ENCODE measurements at regions not wholly inside any gene's neighbourhood (a gene's known extent, or its start where the extent isn't known, plus 50 kb on each side); places are given as distances from the start of the nearest gene placed in this dataset.
"Not testable (repeated sequence)": the region's sequence is repeated elsewhere in the genome, so short reads cannot be mapped to it uniquely, and the experiment has no call there.

- DNase-seq (ENCODE audit: low spot score): no peak
Observed at GRCh38 chr17:22265807-22266206, 573.5 kb downstream of the KCNJ18 start.

DNA sequence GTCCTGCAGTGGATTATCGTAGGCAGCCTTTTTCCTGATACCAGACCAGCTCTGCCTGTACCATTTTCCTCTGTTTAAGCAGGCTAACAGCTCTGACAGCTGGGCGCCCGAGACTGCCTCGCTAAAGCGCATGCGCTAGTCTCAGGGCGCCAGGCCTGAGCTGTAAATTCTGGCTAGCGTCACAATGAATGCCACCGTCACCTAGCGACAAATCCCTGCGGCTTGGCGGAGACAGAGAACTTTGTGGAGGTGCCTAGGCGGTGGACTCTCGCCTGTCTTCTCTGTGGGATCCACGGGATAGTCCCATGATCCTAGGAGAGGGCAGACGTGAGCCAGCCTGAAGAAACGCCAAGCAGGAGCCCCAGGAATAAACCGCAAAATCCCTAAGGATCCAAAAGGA lies 573.9 kb downstream of the KCNJ18 start:
- DNase-seq (ENCODE audit: low spot score): no peak

GRCh38 chr17:22267019-22267418 lies 574.7 kb downstream of the KCNJ18 start:
- DNase-seq (ENCODE audit: low spot score): no peak

- DNase-seq (ENCODE audit: low spot score): no peak
Observed at GRCh38 chr17:22268214-22268911, 576.0 kb downstream of the KCNJ18 start.

- DNase-seq (ENCODE audit: low spot score): no peak
Observed at GRCh38 chr17:22268912-22269220, 576.5 kb downstream of the KCNJ18 start.

DNA sequence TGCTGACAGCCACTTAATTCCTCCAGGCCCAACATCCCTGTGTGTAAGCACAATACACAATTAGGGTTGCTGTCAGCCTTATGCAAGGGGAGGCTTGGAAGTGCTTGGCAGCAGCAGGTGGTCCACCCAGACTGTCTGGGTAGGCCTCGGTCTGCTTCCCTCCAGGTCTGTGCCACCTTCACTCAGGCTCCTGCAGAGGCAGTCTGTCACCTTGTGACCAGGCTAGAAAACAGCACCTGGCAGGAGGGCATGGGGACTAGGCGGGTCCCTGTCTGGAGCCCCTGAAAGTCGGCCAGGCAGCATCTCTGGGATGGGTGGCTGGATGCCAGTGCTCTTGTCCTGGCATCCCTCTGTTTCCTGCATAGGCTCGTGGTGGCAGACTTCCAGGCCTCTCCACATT lies 578.1 kb downstream of the KCNJ18 start:
- no peak for DNase-seq (ENCODE audit: low spot score)

GRCh38 chr17:22270809-22271208 lies 578.5 kb downstream of the KCNJ18 start:
- DNase-seq (ENCODE audit: low spot score): not testable (repeated sequence)

DNA sequence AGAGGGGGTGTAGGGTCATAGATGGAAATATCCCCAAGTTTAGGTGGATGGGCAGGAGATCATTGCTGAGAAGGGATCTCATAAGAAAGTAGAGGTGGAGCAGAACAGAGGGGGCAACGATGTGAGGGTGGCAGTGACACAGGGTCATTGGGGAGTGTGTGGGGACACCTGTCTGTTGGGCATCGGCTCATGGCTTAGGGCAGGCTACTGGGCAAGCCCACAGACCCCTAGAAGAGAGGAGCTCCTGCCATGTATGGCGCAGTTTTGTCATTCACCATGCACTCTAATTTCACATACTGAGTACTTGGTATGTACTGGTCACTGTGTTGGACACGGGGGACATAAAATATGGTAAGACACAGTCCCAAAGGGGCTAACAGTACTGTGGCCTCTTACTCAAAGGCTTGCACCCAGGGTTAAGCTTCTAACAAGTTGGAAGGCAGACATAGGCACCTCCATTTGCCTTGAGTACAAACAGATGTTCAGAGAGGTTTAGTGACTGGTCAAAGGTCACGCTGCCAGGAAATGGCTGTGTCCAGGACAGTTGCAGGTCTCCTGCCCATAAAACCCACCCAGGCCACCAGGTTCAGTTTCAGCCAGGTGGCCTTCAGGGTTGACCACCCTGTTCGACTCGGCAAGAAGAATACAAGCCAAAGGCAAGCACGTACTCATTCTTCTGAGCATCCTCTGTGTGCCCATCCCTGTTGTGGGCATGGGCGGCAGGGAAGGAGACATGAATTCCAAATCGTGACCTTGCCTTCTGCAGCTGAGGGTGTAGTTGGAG lies 580.2 kb downstream of the KCNJ18 start:
- no peak for DNase-seq (ENCODE audit: low spot score)

- DNase-seq (ENCODE audit: low spot score): no peak
Observed at GRCh38 chr17:22273308-22273707, 581.0 kb downstream of the KCNJ18 start.

DNA sequence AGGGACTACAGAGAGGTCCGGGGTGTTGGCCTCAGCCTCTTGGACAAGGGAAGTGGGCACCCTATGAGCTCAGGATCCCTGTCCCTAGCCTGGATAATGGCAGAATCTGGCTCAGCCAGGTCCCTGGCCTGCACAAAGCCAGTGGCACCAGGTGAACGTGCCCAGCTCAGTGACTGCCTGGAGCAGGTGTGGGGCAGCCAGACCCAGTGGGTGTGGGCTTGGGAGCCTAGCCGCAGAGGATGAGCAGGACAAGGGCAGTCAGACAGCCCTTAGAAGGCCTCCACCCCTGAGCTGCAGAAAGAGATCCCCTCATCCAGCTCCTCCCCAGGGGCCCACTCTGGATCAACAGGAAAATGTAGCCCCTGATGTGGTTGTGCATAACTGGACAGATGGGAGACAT lies 585.3 kb downstream of the KCNJ18 start:
- no peak for DNase-seq (ENCODE audit: low spot score)

- DNase-seq (ENCODE audit: low spot score): no peak
Observed at GRCh38 chr17:22278302-22279275, 586.3 kb downstream of the KCNJ18 start.

DNA sequence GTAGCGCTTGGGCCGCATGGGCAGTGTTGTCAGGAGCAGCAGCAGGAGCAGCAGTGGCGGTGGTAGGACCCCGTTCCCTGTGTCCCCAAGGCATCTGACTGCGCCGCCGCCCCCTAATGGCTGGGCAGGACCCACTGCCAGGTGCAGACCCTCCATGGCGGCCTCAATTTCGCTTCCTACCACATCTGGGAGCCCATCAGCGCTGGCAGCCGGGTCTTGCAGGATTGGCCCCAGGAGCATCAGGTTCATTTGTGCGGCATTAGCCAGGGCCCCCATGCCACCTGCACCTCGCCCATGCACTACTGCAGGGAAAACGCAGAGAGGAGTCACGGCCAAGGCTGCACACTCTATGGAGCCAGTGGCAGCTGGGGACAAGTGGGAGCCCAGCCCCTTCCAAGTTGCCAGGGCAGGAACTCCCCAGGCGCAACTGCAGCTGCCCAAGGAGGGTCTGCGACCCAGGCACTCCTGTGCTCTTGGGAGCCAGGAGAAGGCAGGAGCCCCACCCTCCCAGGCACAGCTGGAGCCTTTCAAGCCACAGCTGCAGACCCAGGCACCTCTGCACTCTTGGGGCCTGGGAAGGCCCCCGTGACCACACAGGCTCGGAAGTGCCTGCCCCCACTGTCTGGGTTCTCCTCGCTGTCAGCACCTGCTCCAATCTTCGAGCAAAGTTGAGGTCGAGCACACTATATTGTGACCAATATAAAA lies 594.2 kb downstream of the KCNJ18 start:
- no peak for DNase-seq (ENCODE audit: low spot score)

DNA sequence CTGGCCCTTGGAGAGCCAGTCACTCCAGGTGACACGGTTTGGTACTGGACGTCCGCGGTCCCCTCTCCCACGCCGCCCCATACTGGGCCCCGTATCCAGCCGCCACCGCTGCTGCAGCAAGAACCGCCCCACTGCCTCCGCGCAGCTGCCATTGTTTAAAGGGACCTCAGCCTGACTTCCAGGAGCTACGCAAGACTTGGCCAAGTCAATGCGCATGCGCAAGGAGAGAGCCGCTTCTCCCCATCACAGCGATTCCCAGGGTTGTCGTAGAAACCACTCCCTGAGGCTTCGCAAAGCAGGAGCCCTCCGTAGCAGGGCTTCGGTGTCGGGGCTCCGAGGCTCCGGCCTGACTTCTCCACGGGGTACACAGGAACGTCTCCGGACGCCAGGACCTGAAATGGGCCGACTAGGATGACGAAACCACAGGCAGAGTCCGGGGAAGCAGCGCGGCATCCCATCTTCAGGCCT lies 606.2 kb downstream of the KCNJ18 start:
- not testable (repeated sequence) for DNase-seq (ENCODE audit: low spot score)

GRCh38 chr17:22300177-22300576 lies 607.9 kb downstream of the KCNJ18 start:
- no peak for DNase-seq (ENCODE audit: low spot score)

- DNase-seq (ENCODE audit: low spot score): no peak
Observed at GRCh38 chr17:22300731-22301352, 608.5 kb downstream of the KCNJ18 start.

- no peak for DNase-seq (ENCODE audit: low spot score)
Observed at GRCh38 chr17:22301353-22301745, 609.0 kb downstream of the KCNJ18 start.

GRCh38 chr17:22303096-22303495 lies 610.8 kb downstream of the KCNJ18 start:
- DNase-seq (ENCODE audit: low spot score): no peak

DNA sequence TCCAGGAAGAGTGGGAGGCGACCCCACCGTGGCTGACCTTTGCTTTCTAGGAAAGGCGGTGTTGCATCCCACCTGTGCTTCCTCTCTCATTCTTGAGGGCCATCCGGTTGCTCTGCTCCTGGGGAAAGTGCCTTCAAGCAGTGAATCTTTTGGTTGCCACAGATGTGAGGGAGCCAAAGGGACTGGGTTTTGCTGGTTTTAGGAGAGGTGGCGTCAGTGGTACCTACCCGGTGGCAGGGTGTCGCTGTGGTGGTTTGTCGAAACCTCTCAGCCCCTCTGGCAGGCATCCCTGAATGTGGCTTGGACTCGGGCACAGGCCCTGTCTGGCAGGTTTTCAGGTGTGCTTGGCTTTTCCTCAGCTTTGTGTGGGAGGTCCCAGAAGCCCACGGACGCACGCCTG lies 611.5 kb downstream of the KCNJ18 start:
- no peak for DNase-seq (ENCODE audit: low spot score)

GRCh38 chr17:22304667-22305303 lies 612.5 kb downstream of the KCNJ18 start:
- no peak for DNase-seq (ENCODE audit: low spot score)

DNA sequence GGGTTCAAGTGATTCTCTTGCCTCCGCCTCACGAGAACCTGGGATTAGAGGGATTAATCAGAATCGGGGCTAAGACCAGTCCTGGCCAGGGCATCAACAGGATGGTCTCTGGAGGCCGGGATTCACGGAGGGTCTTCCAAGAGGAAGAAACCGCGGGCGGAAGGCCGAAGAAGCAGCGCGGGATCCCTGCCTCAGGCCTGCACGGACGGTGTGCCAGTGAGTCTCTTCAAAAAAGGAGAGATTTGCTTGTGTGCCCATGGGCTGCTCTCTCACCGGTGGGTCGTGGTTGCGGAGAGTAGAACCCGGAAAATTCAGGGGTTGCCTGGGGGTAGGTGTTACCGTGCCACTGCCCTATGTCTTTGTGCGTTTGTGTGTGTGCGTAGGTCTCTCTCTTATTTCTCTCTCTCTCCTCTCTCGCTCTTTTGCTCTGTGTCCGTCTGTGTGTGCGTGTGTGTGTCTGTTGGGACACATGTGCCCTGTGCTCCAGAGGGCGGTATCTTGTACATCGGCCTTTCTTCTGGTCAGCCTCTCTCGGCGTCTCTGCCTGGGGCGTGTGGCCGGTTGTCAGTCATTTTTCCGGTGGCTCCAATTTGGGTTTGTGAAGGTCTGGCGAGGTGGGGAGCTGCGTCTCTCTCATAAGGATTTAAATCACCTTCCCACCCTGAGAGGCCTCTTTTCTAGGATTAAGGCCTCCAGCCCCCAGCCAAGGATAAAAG lies 613.2 kb downstream of the KCNJ18 start:
- DNase-seq (ENCODE audit: low spot score): no peak

Measured in SW480 (cell line).